SU-DHL-6 (cell line): ENCODE measurements at regions not wholly inside any gene's neighbourhood (a gene's known extent, or its start where the extent isn't known, plus 50 kb on each side); places are given as distances from the start of the nearest gene placed in this dataset.

Experiments used
- H2AFZ ChIP-seq: fragments of 200-600 bp; sonication (generic); 2 replicates; pipeline ENCODE4 v1.6.1; 2014; ENCODE audit warnings: low read depth, mild to moderate bottlenecking, moderate library complexity, mixed read lengths, antibody characterized with exemption, low read length; ENCODE audit not compliant: severe bottlenecking
- H3F3A ChIP-seq: fragments of 200-600 bp; shearing (Covaris generic); 2 replicates; pipeline ENCODE4 v1.6.0; 2016; ENCODE audit warnings: antibody characterized with exemption, mild to moderate bottlenecking; ENCODE audit not compliant: insufficient read depth
- H3K27ac ChIP-seq: fragments of 200-600 bp; sonication (generic); 2 replicates; pipeline ENCODE4 v1.5.1; 2016; ENCODE audit warnings: low read depth, mild to moderate bottlenecking, low read length, moderate library complexity, mixed read lengths
- H3K27me3 ChIP-seq: fragments of 200-600 bp; sonication (generic), shearing (Covaris generic); 2 replicates; pipeline ENCODE4 v1.6.0; 2014; ENCODE audit warnings: mild to moderate bottlenecking, low read length
- H3K36me3 ChIP-seq: fragments of 200-600 bp; sonication (generic); 2 replicates; pipeline ENCODE4 v1.6.1; 2014; ENCODE audit warnings: mild to moderate bottlenecking, low read length, mixed read lengths
- H3K4me2 ChIP-seq: fragments of 300-600, 200-600 bp; shearing (Covaris generic), sonication (generic); 2 replicates; pipeline ENCODE4 v1.6.0; 2014; ENCODE audit warnings: low read length, low read depth, mild to moderate bottlenecking; ENCODE audit not compliant: poor library complexity, severe bottlenecking
- H3K4me3 ChIP-seq: fragments of 200-600 bp; sonication (generic); 2 replicates; pipeline ENCODE4 v1.5.1; 2014; ENCODE audit warnings: antibody characterized with exemption, low read length, mild to moderate bottlenecking, mixed read lengths; ENCODE audit not compliant: insufficient read depth, poor library complexity, severe bottlenecking
- H3K79me2 ChIP-seq: fragments of 200-600 bp; sonication (generic); 2 replicates; pipeline ENCODE4 v1.6.1; 2014; ENCODE audit warnings: mild to moderate bottlenecking, low read length, moderate library complexity; ENCODE audit not compliant: insufficient read depth
- H3K9ac ChIP-seq: fragments of 200-600 bp; sonication (generic); 2 replicates; pipeline ENCODE4 v1.7.0; 2014; ENCODE audit warnings: mild to moderate bottlenecking, low read length
- H3K9me2 ChIP-seq: fragments of 200-600 bp; sonication (generic); replicated peaks from 2 replicates; pipeline ENCODE4 v1.6.1; 2014; ENCODE audit warnings: low read length; ENCODE audit not compliant: insufficient read depth
- H3K9me3 ChIP-seq: fragments of 200-600 bp; sonication (generic); 2 replicates; pipeline ENCODE4 v1.6.1; 2014; ENCODE audit warnings: low read length, mixed read lengths; ENCODE audit not compliant: insufficient read depth
- H4K20me1 ChIP-seq: fragments of 200-600 bp; sonication (generic); 2 replicates; pipeline ENCODE4 v1.6.1; 2014; ENCODE audit warnings: low read depth, mild to moderate bottlenecking, antibody characterized with exemption, low read length, moderate library complexity, mixed read lengths
- CTCF ChIP-seq: fragments of 200-600 bp; sonication (generic); IDR thresholded peaks from one replicate; pipeline ENCODE4 v1.5.1; 2017; ENCODE audit warnings: antibody characterized with exemption, mild to moderate bottlenecking, low read length, moderate library complexity; ENCODE audit not compliant: insufficient read depth, poor library complexity, severe bottlenecking
- EZH2phosphoT487 ChIP-seq: fragments of 200-600 bp; sonication (generic), shearing (Covaris generic); conservative IDR thresholded peaks from 2 replicates; pipeline ENCODE4 v1.6.1; 2018; ENCODE audit warnings: mild to moderate bottlenecking, antibody characterized with exemption, low read length, moderate library complexity, mixed read lengths

GRCh38 chr14:98200601-98201000 lies 1071.4 kb downstream of the BCL11B start:
- TF ChIP-seq EZH2phosphoT487 (no peak), CTCF (no peak)
- no peaks in the 10 kb centered on the region for H4K20me1 ChIP-seq
- H3K9ac ChIP-seq, result no peak overlapping the region
- H3K27me3 ChIP-seq, result no peaks in the 10 kb centered on the region
- H3K27ac ChIP-seq, result no peak overlapping the region
- H3K79me2 ChIP-seq, result no peaks in the 10 kb centered on the region
- H3K36me3 ChIP-seq, result no peaks in the 10 kb centered on the region
- no peak overlapping the region for H2AFZ ChIP-seq
- no peak overlapping the region for H3K4me3 ChIP-seq
- H3K4me2 ChIP-seq, result no peak overlapping the region
- H3K9me3 ChIP-seq, result no peaks in the 10 kb centered on the region
- H3K9me2 ChIP-seq, result no peaks in the 10 kb centered on the region
- no peaks in the 10 kb centered on the region for H3F3A ChIP-seq

DNA sequence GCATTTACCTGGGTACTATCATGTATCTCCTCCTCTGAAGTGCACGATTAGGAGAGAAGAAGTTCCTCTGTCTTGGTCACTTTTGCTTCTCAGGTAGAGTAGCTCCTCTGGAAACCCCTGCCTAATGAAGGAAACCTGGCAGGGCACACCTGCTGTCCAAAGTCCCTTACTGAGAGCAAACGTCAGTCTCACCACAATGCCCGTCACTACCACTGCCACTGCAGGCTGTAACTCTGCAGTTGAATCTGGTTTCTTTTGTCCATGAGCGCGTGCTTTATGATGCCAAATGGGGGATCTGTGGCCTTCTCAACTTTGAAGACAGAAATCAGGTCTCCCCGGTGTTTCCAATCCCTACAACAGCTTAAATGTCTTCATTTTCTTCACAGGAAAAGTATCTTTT lies 1068.6 kb downstream of the BCL11B start:
- Histone ChIP-seq H3K4me2 (no peak overlapping the region), H3K27me3 (no peaks in the 10 kb centered on the region), H3K79me2 (no peaks in the 10 kb centered on the region), H3K9ac (no peak overlapping the region), H3K9me3 (no peaks in the 10 kb centered on the region), H4K20me1 (no peaks in the 10 kb centered on the region), H3K27ac (no peak overlapping the region), H3K9me2 (no peaks in the 10 kb centered on the region), H3F3A (no peaks in the 10 kb centered on the region), H2AFZ (no peak overlapping the region), H3K36me3 (no peaks in the 10 kb centered on the region), H3K4me3 (no peak overlapping the region)
- no peak for TF ChIP-seq CTCF
- TF ChIP-seq EZH2phosphoT487, result no peak

GRCh38 chr14:98204139-98204538 lies 1067.9 kb downstream of the BCL11B start:
- Histone ChIP-seq H3K4me3 (no peak overlapping the region), H3K27me3 (no peaks in the 10 kb centered on the region), H3K9ac (no peak overlapping the region), H3K9me3 (no peaks in the 10 kb centered on the region), H4K20me1 (no peaks in the 10 kb centered on the region), H3K79me2 (no peaks in the 10 kb centered on the region), H3F3A (no peaks in the 10 kb centered on the region), H3K36me3 (no peaks in the 10 kb centered on the region), H3K9me2 (no peaks in the 10 kb centered on the region), H3K4me2 (no peak overlapping the region), H3K27ac (no peak overlapping the region), H2AFZ (no peak overlapping the region)
- TF ChIP-seq EZH2phosphoT487 (no peak), CTCF (no peak)

DNA sequence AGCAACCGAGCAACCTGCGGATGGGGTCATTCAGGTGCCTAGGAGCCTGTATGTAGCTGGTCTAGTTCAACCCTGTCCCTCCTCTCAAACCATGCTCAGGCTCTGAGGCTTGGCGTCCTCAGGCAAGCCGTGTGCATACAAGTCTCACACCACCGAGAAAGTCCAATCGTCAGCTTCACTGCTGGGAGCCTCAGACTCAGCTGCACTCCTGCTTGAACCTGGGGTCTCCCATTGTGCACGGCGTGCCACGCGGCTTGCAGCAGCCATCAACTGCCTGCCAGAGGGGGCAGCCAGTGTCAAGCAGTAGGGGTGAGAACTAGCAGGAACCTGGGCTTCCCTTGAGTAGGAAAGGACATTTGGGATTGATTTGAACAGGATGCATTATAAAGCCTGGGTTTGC lies 1064.6 kb downstream of the BCL11B start:
- H3K9me2 ChIP-seq, result no peaks in the 10 kb centered on the region
- no peaks in the 10 kb centered on the region for H3K9me3 ChIP-seq
- no peaks in the 10 kb centered on the region for H3K79me2 ChIP-seq
- no peak overlapping the region for H3K27ac ChIP-seq
- no peaks in the 10 kb centered on the region for H4K20me1 ChIP-seq
- H3K4me3 ChIP-seq, result no peak overlapping the region
- H3F3A ChIP-seq, result no peaks in the 10 kb centered on the region
- no peak overlapping the region for H3K4me2 ChIP-seq
- no peak overlapping the region for H2AFZ ChIP-seq
- no peak for TF ChIP-seq EZH2phosphoT487
- TF ChIP-seq CTCF, result no peak
- no peaks in the 10 kb centered on the region for H3K27me3 ChIP-seq
- H3K36me3 ChIP-seq, result no peaks in the 10 kb centered on the region
- no peak overlapping the region for H3K9ac ChIP-seq
